AG04449 (cell line): ENCODE measurements at regions not wholly inside any gene's neighbourhood (a gene's known extent, or its start where the extent isn't known, plus 50 kb on each side); places are given as distances from the start of the nearest gene placed in this dataset.

Experiments used
- CTCF ChIA-PET: fragments of 350-600 bp; formaldehyde crosslinking; extraction: SDS; loops from one replicate; lab custom pipeline; 2021; ENCODE audit warnings: antibody characterized with exemption; lab: Yijun Ruan, JAX
- POLR2A ChIA-PET: fragments of 400-600, 350-600 bp; formaldehyde crosslinking; extraction: SDS; loops from one replicate; lab custom pipeline; 2020; ENCODE audit warnings: antibody characterized with exemption, inconsistent platforms; lab: Yijun Ruan, JAX
- DNase-seq: peaks from one replicate; pipeline ENCODE4 v3.0.0-alpha.2; 2010; ENCODE audit warnings: low read depth, low spot score
- H3K4me3 ChIP-seq: 2 replicates; pipeline ENCODE4 v1.5.1; 2011; ENCODE audit warnings: low read depth, mild to moderate bottlenecking, control low read depth, low read length
- TF ChIP-seq, protein P1 (sequence below): IDR thresholded peaks from one replicate; pipeline ENCODE4 v1.5.1; 2011; ENCODE audit warnings: mild to moderate bottlenecking, moderate library complexity, low read length, control low read depth, inconsistent platforms; ENCODE audit not compliant: insufficient read depth; ENCODE audit errors: missing control alignments

DNA sequence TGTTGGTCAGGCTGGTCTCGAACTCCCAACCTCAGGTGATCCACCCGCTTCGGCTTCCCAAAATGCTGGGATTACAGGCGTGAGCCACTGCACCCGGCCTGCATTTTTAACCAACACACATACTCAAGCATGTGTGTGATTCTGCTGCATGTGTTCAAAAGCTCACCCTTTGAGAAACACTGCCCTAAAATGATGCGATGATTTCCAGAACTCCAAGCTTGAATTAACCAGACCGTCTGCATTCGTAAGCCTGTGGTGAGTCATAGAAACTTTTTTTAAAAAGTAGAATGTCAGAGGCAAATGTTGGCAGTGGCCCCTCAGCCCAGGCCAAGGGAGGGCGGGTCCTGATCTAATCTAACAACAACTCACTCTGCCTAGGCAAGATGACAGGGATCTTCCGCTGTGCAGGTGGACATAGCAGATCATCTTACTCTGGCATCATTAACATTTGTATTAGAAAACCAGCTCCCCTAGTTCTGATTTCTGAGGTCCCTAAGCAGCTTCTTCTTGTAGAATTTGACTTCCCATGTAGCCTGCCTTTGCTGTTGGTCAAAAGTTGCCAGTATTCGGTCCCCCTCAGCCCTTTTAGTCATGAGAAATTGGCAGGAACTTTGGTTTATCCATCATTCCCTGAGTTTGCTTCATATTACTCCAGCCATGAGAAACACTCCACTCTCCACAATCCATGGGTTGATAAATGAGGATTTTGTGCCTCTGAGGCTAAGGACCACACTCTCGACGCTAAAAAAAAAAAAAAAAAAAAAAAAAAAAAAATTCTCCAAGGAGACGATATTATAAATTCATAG lies 190.4 kb downstream of the SKIDA1 start:
- ChIA-PET POLR2A (interaction anchor here (0.7 to 1.1 kb wide), 3 partner anchors 64 to 193 kb away, joined by 3 to 4 read pairs (median 3); no protein-coding TSS in a partner anchor), CTCF (interaction anchor here (0.6 to 0.9 kb wide), 2 partner anchors 41 to 159 kb away, joined by 3 read pairs; no protein-coding TSS in a partner anchor)
- DNase-seq, result peak; percentile 60
- TF ChIP-seq, protein P1, sequence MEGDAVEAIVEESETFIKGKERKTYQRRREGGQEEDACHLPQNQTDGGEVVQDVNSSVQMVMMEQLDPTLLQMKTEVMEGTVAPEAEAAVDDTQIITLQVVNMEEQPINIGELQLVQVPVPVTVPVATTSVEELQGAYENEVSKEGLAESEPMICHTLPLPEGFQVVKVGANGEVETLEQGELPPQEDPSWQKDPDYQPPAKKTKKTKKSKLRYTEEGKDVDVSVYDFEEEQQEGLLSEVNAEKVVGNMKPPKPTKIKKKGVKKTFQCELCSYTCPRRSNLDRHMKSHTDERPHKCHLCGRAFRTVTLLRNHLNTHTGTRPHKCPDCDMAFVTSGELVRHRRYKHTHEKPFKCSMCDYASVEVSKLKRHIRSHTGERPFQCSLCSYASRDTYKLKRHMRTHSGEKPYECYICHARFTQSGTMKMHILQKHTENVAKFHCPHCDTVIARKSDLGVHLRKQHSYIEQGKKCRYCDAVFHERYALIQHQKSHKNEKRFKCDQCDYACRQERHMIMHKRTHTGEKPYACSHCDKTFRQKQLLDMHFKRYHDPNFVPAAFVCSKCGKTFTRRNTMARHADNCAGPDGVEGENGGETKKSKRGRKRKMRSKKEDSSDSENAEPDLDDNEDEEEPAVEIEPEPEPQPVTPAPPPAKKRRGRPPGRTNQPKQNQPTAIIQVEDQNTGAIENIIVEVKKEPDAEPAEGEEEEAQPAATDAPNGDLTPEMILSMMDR, result no peak
- no peak overlapping the region for H3K4me3 ChIP-seq

DNA sequence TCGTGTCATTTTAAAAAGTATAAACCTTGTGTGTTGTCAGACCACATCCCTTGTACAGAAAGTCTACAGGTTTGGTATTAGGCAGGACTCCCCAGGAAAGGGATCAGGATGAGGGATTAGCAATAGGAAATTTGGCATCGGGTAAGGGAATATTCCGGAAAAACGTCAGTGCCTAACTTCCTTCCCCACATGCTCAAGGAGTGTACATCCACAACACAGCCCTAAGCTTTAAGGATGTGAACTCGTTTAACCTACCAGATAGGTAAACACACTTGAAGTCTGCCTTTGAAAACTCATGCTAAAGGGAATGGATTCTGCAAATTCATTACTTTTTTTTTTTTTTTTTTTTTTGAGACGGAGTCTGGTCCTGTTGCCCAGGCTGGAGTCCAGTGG lies 194.9 kb downstream of the SKIDA1 start:
- H3K4me3 ChIP-seq, result no peak overlapping the region
- ChIA-PET POLR2A (no interaction called here), CTCF (no interaction called here)
- TF ChIP-seq, protein P1, result no peak
- no peak for DNase-seq

DNA sequence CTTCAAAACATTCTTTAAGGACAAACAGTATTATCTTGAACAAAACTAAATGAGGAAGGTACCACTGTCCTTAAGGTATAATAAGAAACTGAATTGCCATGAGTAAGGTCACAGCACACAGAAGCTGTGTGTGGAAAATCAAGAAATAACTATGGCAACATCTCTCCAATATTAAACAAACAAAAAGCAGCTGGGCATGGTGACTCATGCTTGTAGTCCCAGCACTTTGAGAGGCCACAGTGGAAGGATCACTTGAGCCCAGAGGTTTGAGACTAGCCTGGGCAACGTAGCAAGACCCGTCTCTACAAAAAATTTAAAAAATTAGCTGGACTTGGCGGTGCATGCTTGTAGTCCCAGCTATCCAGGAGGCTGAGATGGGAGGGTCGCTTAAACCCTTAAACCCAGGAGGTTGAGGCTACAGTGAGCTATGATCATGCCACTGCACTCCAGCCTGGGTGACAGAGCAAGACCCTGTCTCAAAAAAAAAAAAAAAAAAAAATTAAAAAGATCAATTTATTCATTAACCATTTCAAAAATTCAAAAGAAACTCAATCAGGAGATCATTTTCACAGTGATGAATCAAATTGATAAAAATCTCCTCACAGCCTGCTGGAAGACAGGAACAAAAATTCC lies 195.4 kb downstream of the SKIDA1 start:
- peak; percentile 44 for DNase-seq
- POLR2A ChIA-PET, result interaction anchor here (0.9 kb wide), 1 partner anchor 69 kb away, joined by 4 read pairs; no protein-coding TSS in a partner anchor
- TF ChIP-seq, protein P1, result no peak
- no peak overlapping the region for H3K4me3 ChIP-seq
- CTCF ChIA-PET, result no interaction called here

DNA sequence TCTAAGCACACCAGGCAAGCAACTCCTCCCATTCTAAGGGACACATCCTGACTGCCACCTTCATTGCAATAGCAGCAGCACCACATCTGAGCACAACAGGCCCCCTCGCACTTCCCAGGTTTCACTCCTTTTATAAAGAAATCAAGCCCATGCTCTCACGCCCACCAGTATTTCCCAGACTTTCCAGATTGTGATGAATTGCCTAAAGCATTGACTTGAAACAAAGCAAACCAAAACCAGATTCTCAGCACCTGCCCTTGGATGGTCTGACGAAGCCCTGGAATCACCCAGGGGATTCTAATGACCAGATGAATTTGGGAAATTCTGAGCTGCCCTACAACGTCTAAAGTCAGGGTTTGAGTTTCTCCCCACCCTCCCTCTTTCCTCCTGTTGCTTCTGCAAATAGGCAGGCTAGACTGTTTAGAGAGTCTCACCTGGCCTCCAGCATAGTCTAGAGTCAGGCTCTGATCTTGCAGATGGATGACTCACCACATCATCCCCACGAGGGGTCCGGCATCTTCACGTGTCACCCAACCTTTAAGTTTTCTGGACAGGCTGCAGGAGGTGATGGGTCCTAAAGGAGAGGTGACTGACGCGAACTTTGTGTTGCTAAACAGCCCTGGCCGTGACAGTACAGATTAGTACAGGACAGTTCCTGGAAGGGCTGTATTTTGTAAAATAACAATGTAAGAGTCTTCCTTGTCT lies 198.0 kb downstream of the SKIDA1 start:
- CTCF ChIA-PET, result no interaction called here
- DNase-seq, result no peak
- POLR2A ChIA-PET, result no interaction called here
- H3K4me3 ChIP-seq, result no peak overlapping the region
- TF ChIP-seq, protein P1, result no peak

DNA sequence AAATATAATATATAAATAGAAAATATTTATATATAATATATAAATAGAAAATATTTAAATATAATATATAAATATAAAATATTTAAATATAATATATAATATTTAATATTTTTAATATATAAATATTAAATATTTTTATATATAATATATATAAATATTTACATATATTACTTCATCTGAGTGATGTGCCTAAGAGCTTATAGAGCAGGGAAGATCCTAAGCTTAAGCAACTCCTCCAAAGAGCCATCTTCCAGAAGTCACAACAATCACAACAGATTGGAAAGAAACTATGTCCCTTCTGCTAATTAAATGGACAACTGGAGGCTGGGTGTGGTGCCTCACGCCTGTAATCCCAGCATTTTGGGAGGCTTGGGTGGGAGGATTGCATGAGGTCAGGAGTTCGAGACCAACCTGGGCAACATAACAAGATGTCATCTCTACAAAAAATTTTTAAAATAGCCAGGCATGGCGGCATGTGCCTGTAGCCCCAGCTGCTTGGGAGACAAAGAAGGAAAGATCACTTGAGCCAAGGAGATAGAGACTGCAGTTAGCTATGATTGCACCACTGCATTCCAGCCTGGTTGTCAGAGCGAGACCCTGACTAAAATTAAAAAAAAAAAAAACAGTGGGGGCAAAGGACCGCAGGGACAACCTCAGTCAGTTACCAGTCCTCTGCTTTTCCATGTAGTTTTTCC lies 198.7 kb downstream of the SKIDA1 start:
- TF ChIP-seq, protein P1, result no peak
- POLR2A ChIA-PET, result no interaction called here
- CTCF ChIA-PET, result no interaction called here
- DNase-seq, result no peak
- H3K4me3 ChIP-seq, result no peak overlapping the region
